Breast epithelium (tissue), 4 donors: ENCODE measurements at regions not wholly inside any gene's neighbourhood (a gene's known extent, or its start where the extent isn't known, plus 50 kb on each side); places are given as distances from the start of the nearest gene placed in this dataset.

Source experiments
- DNase-seq, 2 donors: peaks; one replicate each; pipeline ENCODE4 v3.0.0-alpha.2; 2019; ENCODE audit warnings: low spot score in 2 of 2
- H3K27ac ChIP-seq, 2 donors: fragments of 200-600 bp; sonication (generic) in 1 of 2; one replicate each; pipeline ENCODE4 v1.5.1; 2016 to 2019; ENCODE audit warnings: mild to moderate bottlenecking in 1 of 2
- H3K27me3 ChIP-seq, 2 donors: fragments of 200-600 bp; sonication (generic) in 1 of 2; one replicate each; pipeline versions ENCODE4 v1.5.1 to v1.6.0; 2017 to 2019; ENCODE audit warnings: control low read depth in 1 of 2, mild to moderate bottlenecking in 1 of 2
- H3K36me3 ChIP-seq: fragments of 200-600 bp; one replicate; pipeline ENCODE4 v1.5.1; 2019
- H3K4me1 ChIP-seq, 2 donors: fragments of 200-600 bp; sonication (generic); one replicate each; pipeline ENCODE4 v1.5.1; 2016 to 2019; ENCODE audit warnings: control low read depth in 1 of 2
- H3K4me3 ChIP-seq, 3 donors: fragments of 200-600 bp; sonication (generic); 1 replicate in 2 of 3; 2 replicates in 1 of 3; pipeline ENCODE4 v1.5.1; 2016 to 2019; ENCODE audit warnings: mild to moderate bottlenecking in 3 of 3, moderate library complexity in 2 of 3
- H3K9me3 ChIP-seq, 2 donors: fragments of 200-600 bp; sonication (generic) in 1 of 2; one replicate each; pipeline ENCODE4 v1.5.1; 2016 to 2019; ENCODE audit warnings: control low read depth in 1 of 2
- CTCF ChIP-seq, 3 donors: fragments of 450-650 bp; IDR thresholded peaks; one replicate each; pipeline ENCODE4 v1.5.1; 2016 to 2017; ENCODE audit warnings: antibody characterized with exemption in 3 of 3, mild to moderate bottlenecking in 3 of 3, moderate library complexity in 3 of 3
- POLR2A ChIP-seq: fragments of 450-650 bp; IDR thresholded peaks from one replicate; pipeline ENCODE4 v1.6.1; 2016; ENCODE audit warnings: antibody characterized with exemption, mild to moderate bottlenecking, moderate library complexity
- POLR2AphosphoS5 ChIP-seq, 3 donors: sonication (generic); formaldehyde crosslinking; IDR thresholded peaks; one replicate each; pipeline ENCODE4 v1.6.1; 2017; ENCODE audit warnings: antibody characterized with exemption in 3 of 3
- intact Hi-C: fragments of 100-400 bp; cut with DNase I; formaldehyde crosslinking; loops from one replicate; pipeline ENCODE4 v1.15.1; 2023; ENCODE audit warnings: low total_unique reads

- Histone ChIP-seq H3K36me3 (no peaks in the 10 kb centered on the region), H3K4me3 (no peak overlapping the region), H3K9me3 (no peaks in the 10 kb centered on the region), H3K27ac (no peak overlapping the region), H3K4me1 (no peaks in the 10 kb centered on the region), H3K27me3 (no peaks in the 10 kb centered on the region)
- intact Hi-C loops, result no loop called here
- DNase-seq, result no peak
- TF ChIP-seq POLR2AphosphoS5 (IDR thresholded peaks at IDR 0.05) (no peak), POLR2A (no peak), CTCF (IDR thresholded peaks at IDR 0.05) (no peak)
Observed at GRCh38 chr4:111127841-111128240, 505.0 kb upstream of the PITX2 start.

- TF ChIP-seq POLR2AphosphoS5 (IDR thresholded peaks at IDR 0.05), result no peak
- no peak for TF ChIP-seq CTCF (IDR thresholded peaks at IDR 0.05)
- TF ChIP-seq POLR2A, result no peak
- no peaks in the 10 kb centered on the region for H3K27me3 ChIP-seq
- no peak overlapping the region for H3K4me3 ChIP-seq
- H3K27ac ChIP-seq, result no peak overlapping the region
- intact Hi-C loops, result no loop called here
- H3K9me3 ChIP-seq, result no peaks in the 10 kb centered on the region
- no peaks in the 10 kb centered on the region for H3K36me3 ChIP-seq
- no peak for DNase-seq
- H3K4me1 ChIP-seq, result no peaks in the 10 kb centered on the region
Observed at GRCh38 chr4:111128327-111128726, 505.4 kb upstream of the PITX2 start.

GRCh38 chr4:111136438-111136837 lies 513.6 kb upstream of the PITX2 start:
- no peak for DNase-seq
- TF ChIP-seq POLR2A (no peak), CTCF (IDR thresholded peaks at IDR 0.05) (no peak), POLR2AphosphoS5 (IDR thresholded peaks at IDR 0.05) (no peak)
- H3K36me3 ChIP-seq, result no peaks in the 10 kb centered on the region
- no peaks in the 10 kb centered on the region for H3K27me3 ChIP-seq
- H3K27ac ChIP-seq, result no peak overlapping the region
- no peaks in the 10 kb centered on the region for H3K9me3 ChIP-seq
- no peaks in the 10 kb centered on the region for H3K4me1 ChIP-seq
- no peak overlapping the region for H3K4me3 ChIP-seq
- intact Hi-C loops, result no loop called here

- TF ChIP-seq POLR2AphosphoS5 (IDR thresholded peaks at IDR 0.05) (no peak), CTCF (IDR thresholded peaks at IDR 0.05) (no peak), POLR2A (no peak)
- no peaks in the 10 kb centered on the region for H3K9me3 ChIP-seq
- intact Hi-C loops, result no loop called here
- no peak overlapping the region for H3K27ac ChIP-seq
- no peaks in the 10 kb centered on the region for H3K36me3 ChIP-seq
- no peaks in the 10 kb centered on the region for H3K27me3 ChIP-seq
- H3K4me1 ChIP-seq, result no peaks in the 10 kb centered on the region
- DNase-seq, result no peak
- H3K4me3 ChIP-seq, result no peak overlapping the region
Observed at GRCh38 chr4:111136967-111137366, 514.1 kb upstream of the PITX2 start.

GRCh38 chr4:111143510-111143909 lies 520.6 kb upstream of the PITX2 start:
- Histone ChIP-seq H3K4me1 (no peaks in the 10 kb centered on the region), H3K27ac (no peak overlapping the region), H3K9me3 (peaks cover 0 to 15% of the 10 kb centered on the region in 2 donors), H3K27me3 (no peaks in the 10 kb centered on the region), H3K4me3 (no peak overlapping the region), H3K36me3 (no peaks in the 10 kb centered on the region)
- intact Hi-C loops, result no loop called here
- no peak for DNase-seq
- TF ChIP-seq POLR2AphosphoS5 (IDR thresholded peaks at IDR 0.05), result no peak
- no peak for TF ChIP-seq POLR2A
- TF ChIP-seq CTCF (IDR thresholded peaks at IDR 0.05), result no peak
